ENCODE measurements at regions not wholly inside any gene's neighbourhood (a gene's known extent, or its start where the extent isn't known, plus 50 kb on each side); places are given as distances from the start of the nearest gene placed in this dataset.
"Not testable (repeated sequence)": the region's sequence is repeated elsewhere in the genome, so short reads cannot be mapped to it uniquely, and the experiment has no call there.

- H3K9me3 ChIP-seq (ENCODE audit: insufficient read depth, low read length) = no peaks in the 10 kb centered on the region
- no peak for TF ChIP-seq CTCF (IDR thresholded peaks at IDR 0.05; ENCODE audit: low read depth, low read length)
- no peak for TF ChIP-seq EZH2phosphoT487 (IDR thresholded peaks at IDR 0.05; ENCODE audit: low read depth)
Measured at GRCh38 chr5:21024966-21025365, 1037.0 kb upstream of the CDH18 start.

GRCh38 chr5:21013237-21013636 is 1025.2 kb upstream of the CDH18 start:
- Histone ChIP-seq H3K4me2 (ENCODE audit: low read length) (no peak overlapping the region), H3K9me3 (ENCODE audit: insufficient read depth, low read length) (no peaks in the 10 kb centered on the region), H3K27me3 (ENCODE audit: low read depth, low read length) (no peaks in the 10 kb centered on the region), H3K79me2 (ENCODE audit: low read length) (no peaks in the 10 kb centered on the region), H3K36me3 (replicated peaks; ENCODE audit: low read depth, low read length) (no peaks in the 10 kb centered on the region), H3K4me3 (ENCODE audit: low read length) (no peak overlapping the region), H3K4me1 (ENCODE audit: low read length) (no peaks in the 10 kb centered on the region), H2AFZ (ENCODE audit: low read depth, low read length) (no peak overlapping the region), H3K27ac (ENCODE audit: low read length) (no peak overlapping the region), H4K20me1 (ENCODE audit: insufficient read depth, low read length) (no peaks in the 10 kb centered on the region), H3K9ac (ENCODE audit: low read length) (no peak overlapping the region)
- TF ChIP-seq CTCF (IDR thresholded peaks at IDR 0.05; ENCODE audit: low read depth, low read length) (no peak), EZH2phosphoT487 (IDR thresholded peaks at IDR 0.05; ENCODE audit: low read depth) (no peak)

More at GRCh38 chr5:21024966-21025365, 1037.0 kb upstream of the CDH18 start:
- H3K79me2 ChIP-seq (ENCODE audit: low read length) = no peaks in the 10 kb centered on the region
- no peaks in the 10 kb centered on the region for H3K36me3 ChIP-seq (replicated peaks; ENCODE audit: low read depth, low read length)
- no peaks in the 10 kb centered on the region for H4K20me1 ChIP-seq (ENCODE audit: insufficient read depth, low read length)
- H3K4me2 ChIP-seq (ENCODE audit: low read length) = no peak overlapping the region
- H3K9ac ChIP-seq (ENCODE audit: low read length) = no peak overlapping the region
- no peaks in the 10 kb centered on the region for H3K4me1 ChIP-seq (ENCODE audit: low read length)
- H3K27ac ChIP-seq (ENCODE audit: low read length) = no peak overlapping the region
- no peaks in the 10 kb centered on the region for H3K27me3 ChIP-seq (ENCODE audit: low read depth, low read length)
- no peak overlapping the region for H2AFZ ChIP-seq (ENCODE audit: low read depth, low read length)
- no peak overlapping the region for H3K4me3 ChIP-seq (ENCODE audit: low read length)

GRCh38 chr5:21007781-21008180 is 1019.8 kb upstream of the CDH18 start:
- H3K27ac ChIP-seq (ENCODE audit: low read length) = no peak overlapping the region
- H3K9ac ChIP-seq (ENCODE audit: low read length) = no peak overlapping the region
- H3K4me1 ChIP-seq (ENCODE audit: low read length) = no peaks in the 10 kb centered on the region
- H3K27me3 ChIP-seq (ENCODE audit: low read depth, low read length) = no peaks in the 10 kb centered on the region
- H3K4me2 ChIP-seq (ENCODE audit: low read length) = no peak overlapping the region
- H3K36me3 ChIP-seq (replicated peaks; ENCODE audit: low read depth, low read length) = no peaks in the 10 kb centered on the region
- no peaks in the 10 kb centered on the region for H3K79me2 ChIP-seq (ENCODE audit: low read length)
- no peak overlapping the region for H3K4me3 ChIP-seq (ENCODE audit: low read length)
- H3K9me3 ChIP-seq (ENCODE audit: insufficient read depth, low read length) = no peaks in the 10 kb centered on the region
- H2AFZ ChIP-seq (ENCODE audit: low read depth, low read length) = no peak overlapping the region
- no peaks in the 10 kb centered on the region for H4K20me1 ChIP-seq (ENCODE audit: insufficient read depth, low read length)
- TF ChIP-seq EZH2phosphoT487 (IDR thresholded peaks at IDR 0.05; ENCODE audit: low read depth) (no peak), CTCF (IDR thresholded peaks at IDR 0.05; ENCODE audit: low read depth, low read length) (no peak)

- H3K9me3 ChIP-seq (ENCODE audit: insufficient read depth, low read length); H3K4me1 ChIP-seq (ENCODE audit: low read length): not testable (repeated sequence)
Measured at GRCh38 chr5:20988933-20989332, 1000.9 kb upstream of the CDH18 start.

GRCh38 chr5:20985754-20986153 is 997.8 kb upstream of the CDH18 start:
- TF ChIP-seq CTCF (IDR thresholded peaks at IDR 0.05; ENCODE audit: low read depth, low read length) = no peak
- no peak for TF ChIP-seq EZH2phosphoT487 (IDR thresholded peaks at IDR 0.05; ENCODE audit: low read depth)
- no peak overlapping the region for H3K4me3 ChIP-seq (ENCODE audit: low read length)
- H3K9ac ChIP-seq (ENCODE audit: low read length) = no peak overlapping the region
- no peak overlapping the region for H3K4me2 ChIP-seq (ENCODE audit: low read length)
- no peaks in the 10 kb centered on the region for H3K79me2 ChIP-seq (ENCODE audit: low read length)
- H3K9me3 ChIP-seq (ENCODE audit: insufficient read depth, low read length) = no peaks in the 10 kb centered on the region
- H4K20me1 ChIP-seq (ENCODE audit: insufficient read depth, low read length) = no peaks in the 10 kb centered on the region
- no peak overlapping the region for H3K27ac ChIP-seq (ENCODE audit: low read length)
- H3K27me3 ChIP-seq (ENCODE audit: low read depth, low read length) = no peaks in the 10 kb centered on the region
- no peak overlapping the region for H2AFZ ChIP-seq (ENCODE audit: low read depth, low read length)
- no peaks in the 10 kb centered on the region for H3K4me1 ChIP-seq (ENCODE audit: low read length)
- H3K36me3 ChIP-seq (replicated peaks; ENCODE audit: low read depth, low read length) = no peaks in the 10 kb centered on the region

More at GRCh38 chr5:20988933-20989332, 1000.9 kb upstream of the CDH18 start:
- not testable (repeated sequence) for H3K4me3 ChIP-seq (ENCODE audit: low read length); H4K20me1 ChIP-seq (ENCODE audit: insufficient read depth, low read length); H3K4me2 ChIP-seq (ENCODE audit: low read length); H3K79me2 ChIP-seq (ENCODE audit: low read length); H2AFZ ChIP-seq (ENCODE audit: low read depth, low read length); H3K36me3 ChIP-seq (replicated peaks; ENCODE audit: low read depth, low read length); H3K27me3 ChIP-seq (ENCODE audit: low read depth, low read length); H3K27ac ChIP-seq (ENCODE audit: low read length); H3K9ac ChIP-seq (ENCODE audit: low read length)
